IMR-90 (cell line): ENCODE measurements at regions not wholly inside any gene's neighbourhood (a gene's known extent, or its start where the extent isn't known, plus 50 kb on each side); places are given as distances from the start of the nearest gene placed in this dataset.

ENCODE experiments used
- ATAC-seq: fragments of 200-7000 bp; cut with Tn5 transposase; 2 replicates; pipeline ENCODE4 v1.9.1; 2020; ENCODE audit warnings: low read depth, mild to moderate bottlenecking, moderate library complexity
- BruUV-seq: library from RNA; stranded (reverse); fragments of 400-500 nt; replicated peaks from 2 replicates; lab custom pipeline; 2021; lab: Mats Ljungman, UMichigan
- CTCF ChIA-PET: fragments of 300-600 bp; formaldehyde crosslinking; extraction: SDS; loops from one replicate; lab custom pipeline; 2021; ENCODE audit warnings: antibody characterized with exemption; lab: Yijun Ruan, JAX
- POLR2A ChIA-PET: fragments of 300-600 bp; sonication (Branson Sonifier 250); formaldehyde crosslinking; loops from one replicate; lab custom pipeline; 2022; ENCODE audit warnings: antibody characterized with exemption; ENCODE audit not compliant: unreplicated experiment; lab: Charles Lee
- DNase-seq: peaks from one replicate; pipeline ENCODE4 v3.0.0; 2013
- H2AFZ ChIP-seq: replicated peaks from 2 replicates; pipeline ENCODE3; 2013; ENCODE audit warnings: low read length, mild to moderate bottlenecking; ENCODE audit not compliant: poor library complexity
- H2AK5ac ChIP-seq: 2 replicates; pipeline ENCODE4 v1.6.1; 2013; ENCODE audit warnings: low read depth, low read length, inconsistent platforms
- H2AK9ac ChIP-seq: replicated peaks from 2 replicates; pipeline ENCODE3; 2013; ENCODE audit warnings: mild to moderate bottlenecking, low read depth, low read length, moderate library complexity; ENCODE audit not compliant: poor library complexity
- H2BK120ac ChIP-seq: 2 replicates; pipeline ENCODE4 v1.6.1; 2013; ENCODE audit warnings: low read depth, low read length, inconsistent platforms
- H2BK15ac ChIP-seq: 3 replicates; pipeline ENCODE4 v1.6.1; 2013; ENCODE audit warnings: low read depth, low read length, inconsistent platforms
- H2BK20ac ChIP-seq: 2 replicates; pipeline ENCODE4 v1.6.1; 2013; ENCODE audit warnings: low read depth, mild to moderate bottlenecking, inconsistent platforms, low read length, moderate library complexity
- H2BK5ac ChIP-seq: 2 replicates; pipeline ENCODE4 v1.6.1; 2013; ENCODE audit warnings: mild to moderate bottlenecking, low read depth, low read length, inconsistent platforms; ENCODE audit not compliant: poor library complexity, severe bottlenecking
- H3K14ac ChIP-seq: replicated peaks from 2 replicates; pipeline ENCODE4 v1.6.1; 2013; ENCODE audit warnings: low read depth, low read length, inconsistent platforms
- H3K18ac ChIP-seq: 2 replicates; pipeline ENCODE4 v1.6.1; 2013; ENCODE audit warnings: low read depth, low read length, control low read depth
- H3K23ac ChIP-seq: 2 replicates; pipeline ENCODE4 v1.6.1; 2013; ENCODE audit warnings: low read depth, low read length, inconsistent platforms
- H3K27ac ChIP-seq: 2 replicates; pipeline ENCODE4 v1.5.1; 2013; ENCODE audit warnings: mild to moderate bottlenecking, control low read depth, low read length; ENCODE audit not compliant: insufficient read depth
- H3K27me3 ChIP-seq: 2 replicates; pipeline ENCODE4 v1.6.1; 2013; ENCODE audit warnings: low read length; ENCODE audit not compliant: control insufficient read depth, insufficient read depth
- H3K36me3 ChIP-seq: 2 replicates; pipeline ENCODE4 v1.6.1; 2013; ENCODE audit warnings: low read length, mixed read lengths; ENCODE audit not compliant: control insufficient read depth, insufficient read depth
- H3K4ac ChIP-seq: 2 replicates; pipeline ENCODE4 v1.6.1; 2013; ENCODE audit warnings: low read depth, low read length, inconsistent platforms
- H3K4me1 ChIP-seq: 2 replicates; pipeline ENCODE4 v1.6.1; 2013; ENCODE audit warnings: low read length, mixed read lengths; ENCODE audit not compliant: control insufficient read depth, insufficient read depth
- H3K4me2 ChIP-seq: 2 replicates; pipeline ENCODE4 v1.6.1; 2013; ENCODE audit warnings: low read depth, mild to moderate bottlenecking, control low read depth, low read length, moderate library complexity
- H3K4me3 ChIP-seq: 2 replicates; pipeline ENCODE4 v1.5.1; 2013; ENCODE audit warnings: low read depth, mild to moderate bottlenecking, control low read depth, low read length, moderate library complexity; ENCODE audit not compliant: insufficient read depth
- H3K56ac ChIP-seq: 2 replicates; pipeline ENCODE4 v1.6.1; 2013; ENCODE audit warnings: low read length, inconsistent platforms; ENCODE audit not compliant: insufficient read depth; ENCODE audit errors: extremely low read depth
- H3K79me1 ChIP-seq, 2 experiments: 2 replicates each; pipeline ENCODE4 v1.6.1; 2013; ENCODE audit warnings: low read length in 2 of 2, inconsistent platforms in 1 of 2, low read depth in 1 of 2
- H3K9ac ChIP-seq: 2 replicates; pipeline ENCODE4 v1.6.1; 2013; ENCODE audit warnings: low read depth, low read length, control low read depth
- H3K9me1 ChIP-seq: 2 replicates; pipeline ENCODE4 v1.6.1; 2013; ENCODE audit warnings: low read length, inconsistent platforms; ENCODE audit not compliant: insufficient read depth
- H3K9me3 ChIP-seq: 2 replicates; pipeline ENCODE4 v1.6.1; 2013; ENCODE audit warnings: low read length; ENCODE audit not compliant: control insufficient read depth, insufficient read depth
- H4K20me1 ChIP-seq: 2 replicates; pipeline ENCODE4 v1.6.1; 2013; ENCODE audit warnings: low read length, inconsistent platforms; ENCODE audit not compliant: insufficient read depth
- H4K5ac ChIP-seq: 2 replicates; pipeline ENCODE4 v1.6.1; 2013; ENCODE audit warnings: mild to moderate bottlenecking, low read depth, low read length, control low read depth
- H4K8ac ChIP-seq, 2 experiments: 2 replicates each; pipeline ENCODE4 v1.6.1; 2013; ENCODE audit warnings: low read depth in 2 of 2, low read length in 2 of 2, control low read depth in 1 of 2, inconsistent platforms in 1 of 2
- H4K91ac ChIP-seq: 2 replicates; pipeline ENCODE4 v1.6.1; 2013; ENCODE audit warnings: low read depth, low read length, inconsistent platforms; ENCODE audit not compliant: insufficient read depth
- BHLHE40 ChIP-seq: fragments of 150-350 bp; IDR thresholded peaks from 2 replicates; pipeline ENCODE4 v1.6.1; 2016; ENCODE audit warnings: mild to moderate bottlenecking, low read depth, low read length
- CHD1 ChIP-seq: IDR thresholded peaks from 2 replicates; pipeline ENCODE4 v1.6.1; 2012; ENCODE audit warnings: low read depth, low read length, improper control_type of control experiment
- CTCF ChIP-seq: conservative IDR thresholded peaks from 2 replicates; pipeline ENCODE4 v1.5.1; 2012; ENCODE audit warnings: mild to moderate bottlenecking, low read depth, low read length, improper control_type of control experiment
- ELK1 ChIP-seq: fragments of 150-350 bp; IDR thresholded peaks from 2 replicates; pipeline ENCODE4 v1.6.1; 2016; ENCODE audit warnings: low read depth, mild to moderate bottlenecking, low read length, moderate library complexity, borderline replicate concordance
- FOS ChIP-seq: fragments of 150-350 bp; IDR thresholded peaks from 2 replicates; pipeline ENCODE4 v1.6.1; 2016; ENCODE audit warnings: low read depth, low read length
- MAFK ChIP-seq: IDR thresholded peaks from 2 replicates; pipeline ENCODE4 v1.6.1; 2012; ENCODE audit warnings: low read depth, low read length, improper control_type of control experiment
- MXI1 ChIP-seq: IDR thresholded peaks from 2 replicates; pipeline ENCODE4 v1.6.1; 2012; ENCODE audit warnings: low read depth, mild to moderate bottlenecking, low read length, moderate library complexity, borderline replicate concordance
- NFE2L2 ChIP-seq: fragments of 150-350 bp; IDR thresholded peaks from 2 replicates; pipeline ENCODE4 v1.6.1; 2016; ENCODE audit warnings: low read depth, mild to moderate bottlenecking, low read length
- RAD21 ChIP-seq: IDR thresholded peaks from 2 replicates; pipeline ENCODE4 v1.6.1; 2012; ENCODE audit warnings: low read length, improper control_type of control experiment
- RCOR1 ChIP-seq: IDR thresholded peaks from 2 replicates; pipeline ENCODE4 v1.6.1; 2012; ENCODE audit warnings: mild to moderate bottlenecking, low read length, improper control_type of control experiment; ENCODE audit not compliant: insufficient replicate concordance
- RFX5 ChIP-seq: IDR thresholded peaks from 2 replicates; pipeline ENCODE4 v1.8.0; 2012; ENCODE audit warnings: low read depth, mild to moderate bottlenecking, low read length, moderate library complexity
- SMC3 ChIP-seq: fragments of 150-350 bp; IDR thresholded peaks from 2 replicates; pipeline ENCODE4 v1.6.1; 2016; ENCODE audit warnings: low read depth, mild to moderate bottlenecking, antibody characterized with exemption, low read length, moderate library complexity
- WGBS, 2 experiments: methylation state at CpG; one replicate each; pipeline versions ENCODE4 v1.1.5 to v1.1.7; 2013; ENCODE audit warnings: missing lambda C conversion rate in 2 of 2; ENCODE audit not compliant: insufficient read length in 1 of 2; ENCODE audit errors: extremely low coverage in 2 of 2; 5-methylcytosine and 5-hydroxymethylcytosine counted together
- dilution Hi-C: fragments of 300-500 bp; cut with HindIII; formaldehyde crosslinking; loops from one replicate; pipeline ENCODE4 v1.14.3; 2018; ENCODE audit warnings: low sequenced_read_pairs; ENCODE audit not compliant: unreplicated experiment
- in situ Hi-C: fragments of 300-500 bp; cut with MboI; formaldehyde crosslinking; loops from 3 replicates; pipeline ENCODE4 v1.14.3; 2019; ENCODE audit warnings: low sequenced_read_pairs, inconsistent platforms, mixed read lengths
- intact Hi-C: fragments of 100-400 bp; cut with micrococcal nuclease; formaldehyde crosslinking; loops from 2 replicates; pipeline ENCODE4 v1.10.0; 2022

GRCh38 chr11:8787372-8787771 lies 104.8 kb downstream of the RPL27A start:
- H3K4me3 ChIP-seq: no peak overlapping the region
- no peak overlapping the region for H3K9ac ChIP-seq
- 0 out of 2 replicates have a peak overlapping the region, but pooled peaks have one; percentile 44 for H3K14ac ChIP-seq
- H4K8ac ChIP-seq: peak overlapping the region in 1 of 2 experiments; percentile 69; a peak in 2 of 4 replicates
- H4K5ac ChIP-seq: no peak overlapping the region
- H3K9me1 ChIP-seq: peaks cover 37% of the 10 kb centered on the region
- no peak overlapping the region for H2BK20ac ChIP-seq
- no peaks in the 10 kb centered on the region for H3K27me3 ChIP-seq
- ChIA-PET POLR2A (no interaction called here), CTCF (interaction anchor here (0.6 to 1.9 kb wide), 3 partner anchors 14 to 29 kb away, joined by 3 to 8 read pairs (median 3); no protein-coding TSS in a partner anchor)
- no peak overlapping the region for H3K56ac ChIP-seq
- ATAC-seq (peak; percentile 61), DNase-seq (peak; percentile 53)
- H4K91ac ChIP-seq: no peak overlapping the region; the same call in 1 of the 2 replicates
- no peak overlapping the region for H3K27ac ChIP-seq
- no peaks in the 10 kb centered on the region for H3K9me3 ChIP-seq
- H3K18ac ChIP-seq: no peak overlapping the region
- peak overlapping the region; percentile 60; the same call in 1 of the 2 replicates for H3K4ac ChIP-seq
- H4K20me1 ChIP-seq: peaks cover 51% of the 10 kb centered on the region; the same call in 1 of the 2 replicates
- intact Hi-C loops (no loop called here), in situ Hi-C loops (no loop called here), dilution Hi-C loops (no loop called here)
- H3K79me1 ChIP-seq: peaks cover 43 to 83% of the 10 kb centered on the region in 2 experiments
- peak overlapping the region; percentile 83 for H2AK5ac ChIP-seq
- no peak overlapping the region for H2BK15ac ChIP-seq
- no peak overlapping the region for H2BK120ac ChIP-seq
- no peak overlapping the region; the same call in 1 of the 2 replicates for H3K23ac ChIP-seq
- TF ChIP-seq RCOR1 (no peak), CTCF (no peak), SMC3 (no peak), RAD21 (no peak), BHLHE40 (no peak), MAFK (no peak), CHD1 (no peak), NFE2L2 (no peak), RFX5 (no peak), ELK1 (no peak), MXI1 (no peak), FOS (no peak)
- H3K36me3 ChIP-seq: peaks cover 7% of the 10 kb centered on the region
- no peak overlapping the region for H3K4me2 ChIP-seq
- peaks cover 8% of the 10 kb centered on the region for H3K4me1 ChIP-seq
- 100% methylated on average over 1 of the region's 7 CpGs; no CpG with 5 or more reads in 1 of the 2 experiments for WGBS, 2 experiments
- no peak overlapping the region for H2AK9ac ChIP-seq
- H2AFZ ChIP-seq: no peak overlapping the region
- no TSS peak for BruUV-seq
- H2BK5ac ChIP-seq: peak overlapping the region; percentile 51
